Epithelial cell of esophagus (primary cell): ENCODE measurements at regions not wholly inside any gene's neighbourhood (a gene's known extent, or its start where the extent isn't known, plus 50 kb on each side); places are given as distances from the start of the nearest gene placed in this dataset.

ENCODE experiments used
- DNase-seq: peaks from one replicate; pipeline ENCODE4 v3.0.0; 2010; ENCODE audit warnings: low read depth
- H3K4me3 ChIP-seq: 2 replicates; pipeline ENCODE4 v1.5.1; 2011; ENCODE audit warnings: mild to moderate bottlenecking, low read length, control low read depth
- CTCF ChIP-seq: IDR thresholded peaks from 2 replicates; pipeline ENCODE4 v1.5.1; 2011; ENCODE audit warnings: low read depth, mild to moderate bottlenecking, low read length, control low read depth, inconsistent platforms; ENCODE audit not compliant: insufficient read depth; ENCODE audit errors: missing control alignments

- no peak overlapping the region for H3K4me3 ChIP-seq
- TF ChIP-seq CTCF, result no peak
- no peak for DNase-seq
These were observed 240.8 kb upstream of the PIK3C3 start for GRCh38 chr18:41713969-41714825.

- TF ChIP-seq CTCF, result no peak
- no peak for DNase-seq
- no peak overlapping the region for H3K4me3 ChIP-seq
These were observed 248.7 kb upstream of the PIK3C3 start for GRCh38 chr18:41706301-41706700.

- TF ChIP-seq CTCF, result no peak
- peak; percentile 19 for DNase-seq
- H3K4me3 ChIP-seq, result no peak overlapping the region
These were observed 251.1 kb upstream of the PIK3C3 start for GRCh38 chr18:41703744-41704530.

- no peak for TF ChIP-seq CTCF
- DNase-seq, result no peak
- H3K4me3 ChIP-seq, result no peak overlapping the region
These were observed 254.6 kb upstream of the PIK3C3 start for GRCh38 chr18:41700416-41700815.

- no peak overlapping the region for H3K4me3 ChIP-seq
- TF ChIP-seq CTCF, result no peak
- no peak for DNase-seq
These were observed 259.6 kb upstream of the PIK3C3 start for GRCh38 chr18:41695441-41695840.

- DNase-seq, result no peak
- no peak overlapping the region for H3K4me3 ChIP-seq
- no peak for TF ChIP-seq CTCF
These were observed 262.0 kb upstream of the PIK3C3 start for GRCh38 chr18:41693008-41693407.
